ENCODE measurements at regions not wholly inside any gene's neighbourhood (a gene's known extent, or its start where the extent isn't known, plus 50 kb on each side); places are given as distances from the start of the nearest gene placed in this dataset.

DNA sequence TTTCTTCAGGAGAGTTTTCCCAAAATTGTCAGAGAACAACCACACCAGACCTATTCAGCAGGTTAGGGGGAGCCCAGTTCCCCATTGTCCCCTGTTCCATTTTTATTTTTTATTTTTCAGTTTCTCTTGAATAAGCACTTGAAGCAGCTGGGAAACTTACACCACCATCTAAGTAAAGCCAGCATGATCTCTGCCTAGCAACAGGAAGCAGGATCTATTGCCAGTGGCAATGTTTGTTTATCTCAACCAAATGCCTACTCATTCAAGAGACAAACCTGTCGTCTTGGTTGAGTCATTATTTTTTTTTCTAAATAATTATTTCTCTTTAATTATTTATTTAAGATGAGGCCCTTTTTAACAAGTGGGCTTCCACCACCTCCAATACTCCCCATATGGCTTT is 379.3 kb downstream of the PLK2 start:
- no peak for TF ChIP-seq EZH2phosphoT487 (IDR thresholded peaks at IDR 0.05; ENCODE audit: low read length)
- TF ChIP-seq, protein P1, sequence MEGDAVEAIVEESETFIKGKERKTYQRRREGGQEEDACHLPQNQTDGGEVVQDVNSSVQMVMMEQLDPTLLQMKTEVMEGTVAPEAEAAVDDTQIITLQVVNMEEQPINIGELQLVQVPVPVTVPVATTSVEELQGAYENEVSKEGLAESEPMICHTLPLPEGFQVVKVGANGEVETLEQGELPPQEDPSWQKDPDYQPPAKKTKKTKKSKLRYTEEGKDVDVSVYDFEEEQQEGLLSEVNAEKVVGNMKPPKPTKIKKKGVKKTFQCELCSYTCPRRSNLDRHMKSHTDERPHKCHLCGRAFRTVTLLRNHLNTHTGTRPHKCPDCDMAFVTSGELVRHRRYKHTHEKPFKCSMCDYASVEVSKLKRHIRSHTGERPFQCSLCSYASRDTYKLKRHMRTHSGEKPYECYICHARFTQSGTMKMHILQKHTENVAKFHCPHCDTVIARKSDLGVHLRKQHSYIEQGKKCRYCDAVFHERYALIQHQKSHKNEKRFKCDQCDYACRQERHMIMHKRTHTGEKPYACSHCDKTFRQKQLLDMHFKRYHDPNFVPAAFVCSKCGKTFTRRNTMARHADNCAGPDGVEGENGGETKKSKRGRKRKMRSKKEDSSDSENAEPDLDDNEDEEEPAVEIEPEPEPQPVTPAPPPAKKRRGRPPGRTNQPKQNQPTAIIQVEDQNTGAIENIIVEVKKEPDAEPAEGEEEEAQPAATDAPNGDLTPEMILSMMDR (IDR thresholded peaks at IDR 0.05; ENCODE audit: low read length): no peak
- TF ChIP-seq EZH2 (optimal IDR thresholded peaks at IDR 0.05; ENCODE audit: low read depth, low read length): no peak

All from MM.1S (cell line).